Testis (tissue), 2 donors: ENCODE measurements at regions not wholly inside any gene's neighbourhood (a gene's known extent, or its start where the extent isn't known, plus 50 kb on each side); places are given as distances from the start of the nearest gene placed in this dataset.
"Not testable (repeated sequence)": the region's sequence is repeated elsewhere in the genome, so short reads cannot be mapped to it uniquely, and the experiment has no call there.

Experiments
- DNase-seq: peaks from one replicate; pipeline ENCODE4 v3.0.0-alpha.2; 2019
- H3K27ac ChIP-seq, 2 donors: fragments of 200-600 bp; sonication (generic); one replicate each; pipeline ENCODE4 v1.5.1; 2019
- H3K27me3 ChIP-seq: fragments of 200-600 bp; sonication (generic); one replicate; pipeline ENCODE4 v1.5.1; 2019
- H3K36me3 ChIP-seq: fragments of 200-600 bp; sonication (generic); one replicate; pipeline ENCODE4 v1.5.1; 2017; ENCODE audit warnings: low read depth; ENCODE audit errors: missing control alignments
- H3K4me1 ChIP-seq: fragments of 200-600 bp; sonication (generic); one replicate; pipeline ENCODE4 v1.5.1; 2019
- H3K4me3 ChIP-seq, 2 donors: fragments of 200-600 bp; sonication (generic); one replicate each; pipeline ENCODE4 v1.5.1; 2017 to 2019
- H3K9me3 ChIP-seq: fragments of 200-600 bp; sonication (generic); one replicate; pipeline ENCODE4 v1.5.1; 2017
- CTCF ChIP-seq, 3 experiments: fragments of 450-650 bp in 2 of 3; fragments of 200-600 bp in 1 of 3; sonication (generic) in 1 of 3; IDR thresholded peaks; one replicate each; pipeline ENCODE4 v1.5.1; 2016 to 2019; ENCODE audit warnings: antibody characterized with exemption in 3 of 3, mild to moderate bottlenecking in 2 of 3, moderate library complexity in 1 of 3
- POLR2A ChIP-seq: fragments of 450-650 bp; IDR thresholded peaks from one replicate; pipeline ENCODE4 v1.6.1; 2017; ENCODE audit warnings: antibody characterized with exemption, mild to moderate bottlenecking, moderate library complexity
- WGBS, 2 donors: methylation state at CpG; one replicate each; pipeline ENCODE4 v1.1.5; 2018; 5-methylcytosine and 5-hydroxymethylcytosine counted together
- intact Hi-C: fragments of 100-400 bp; cut with DNase I; formaldehyde crosslinking; loops from one replicate; pipeline ENCODE4 v1.15.1; 2023; ENCODE audit warnings: low total_unique reads

DNA sequence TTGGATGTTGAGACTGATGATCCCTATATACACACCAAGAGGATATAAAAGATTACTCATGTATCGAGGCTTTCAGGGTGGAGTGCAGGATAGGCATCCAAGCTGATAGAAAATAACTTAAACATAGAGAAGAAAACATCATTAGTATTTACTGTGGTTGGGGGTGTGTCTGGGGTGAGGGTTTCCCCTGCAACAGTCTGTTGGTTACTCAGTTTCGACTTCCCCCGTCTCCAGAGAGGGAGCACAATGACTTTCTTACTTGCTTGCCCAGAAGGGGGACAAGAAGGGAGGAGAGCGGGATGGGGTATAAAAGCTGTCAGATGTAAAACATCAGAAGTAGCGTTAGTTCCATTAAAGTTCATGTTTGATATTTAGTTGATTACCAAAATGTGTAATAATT is 717.4 kb upstream of the ZP4 start:
- WGBS, 2 donors, result 78 to 83% methylated on average over 5 of the region's 5 CpGs
- TF ChIP-seq POLR2A (no peak), CTCF (IDR thresholded peaks at IDR 0.05) (no peak)
- no peaks in the 10 kb centered on the region for H3K27me3 ChIP-seq
- DNase-seq, result no peak
- no peaks in the 10 kb centered on the region for H3K9me3 ChIP-seq
- intact Hi-C loops, result no loop called here
- H3K36me3 ChIP-seq, result no peaks in the 10 kb centered on the region
- H3K4me1 ChIP-seq, result no peaks in the 10 kb centered on the region
- no peak overlapping the region for H3K27ac ChIP-seq
- H3K4me3 ChIP-seq, result no peak overlapping the region

DNA sequence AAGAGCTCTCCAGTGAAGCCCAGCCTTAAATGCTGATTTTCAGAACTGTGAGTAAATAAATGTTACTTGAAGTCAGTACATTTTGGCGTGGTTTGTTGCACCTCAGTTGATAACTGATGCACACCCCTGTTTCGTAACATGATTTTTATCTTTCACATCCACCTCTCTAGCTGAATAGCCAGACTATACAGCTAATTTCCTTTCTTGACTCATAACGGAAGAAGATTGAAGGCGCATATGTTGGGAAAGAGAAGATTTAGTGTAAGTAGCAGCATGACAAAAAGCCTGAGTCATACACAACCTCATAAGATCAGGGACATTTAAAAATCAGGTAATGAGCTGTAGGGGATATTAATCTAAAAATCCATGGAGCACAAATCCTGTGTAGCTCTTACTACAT is 716.2 kb upstream of the ZP4 start:
- H3K36me3 ChIP-seq, result no peaks in the 10 kb centered on the region
- no peak for TF ChIP-seq CTCF (IDR thresholded peaks at IDR 0.05)
- TF ChIP-seq POLR2A, result no peak
- no peaks in the 10 kb centered on the region for H3K9me3 ChIP-seq
- intact Hi-C loops, result no loop called here
- WGBS, 2 donors, result 83 to 86% methylated on average over 4 of the region's 4 CpGs
- no peak for DNase-seq
- no peak overlapping the region for H3K4me3 ChIP-seq
- H3K4me1 ChIP-seq, result no peaks in the 10 kb centered on the region
- no peak overlapping the region for H3K27ac ChIP-seq
- H3K27me3 ChIP-seq, result no peaks in the 10 kb centered on the region

DNA sequence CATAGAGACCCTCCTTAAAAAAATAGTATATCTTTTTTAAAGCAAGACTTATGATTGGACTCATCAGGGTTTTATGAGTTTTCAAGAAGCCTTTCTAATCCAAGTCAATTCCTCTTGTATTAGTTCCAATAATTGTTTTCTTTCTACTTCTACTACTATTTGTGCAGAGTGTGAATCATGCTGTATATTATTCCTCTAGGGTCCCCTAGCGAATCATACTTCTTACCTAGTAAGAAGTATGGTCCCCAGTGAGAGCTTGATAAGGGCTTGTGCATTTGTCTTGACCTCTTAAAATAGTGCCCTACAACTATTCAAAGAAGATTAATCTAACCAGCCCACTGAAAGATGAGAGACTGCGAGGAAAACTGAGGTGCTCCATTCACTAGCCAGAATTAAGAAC is 715.7 kb upstream of the ZP4 start:
- H3K27ac ChIP-seq, result no peak overlapping the region
- no peaks in the 10 kb centered on the region for H3K27me3 ChIP-seq
- H3K9me3 ChIP-seq, result no peaks in the 10 kb centered on the region
- TF ChIP-seq CTCF (IDR thresholded peaks at IDR 0.05), result no peak
- no peak for TF ChIP-seq POLR2A
- WGBS, 2 donors, result 81 to 84% methylated on average over 2 of the region's 2 CpGs
- no peaks in the 10 kb centered on the region for H3K4me1 ChIP-seq
- no peaks in the 10 kb centered on the region for H3K36me3 ChIP-seq
- intact Hi-C loops, result no loop called here
- H3K4me3 ChIP-seq, result no peak overlapping the region
- DNase-seq, result no peak

- Histone ChIP-seq H3K27ac (no peak overlapping the region), H3K4me3 (no peak overlapping the region), H3K4me1 (no peaks in the 10 kb centered on the region), H3K9me3 (no peaks in the 10 kb centered on the region), H3K36me3 (no peaks in the 10 kb centered on the region), H3K27me3 (no peaks in the 10 kb centered on the region)
- intact Hi-C loops, result no loop called here
- DNase-seq, result no peak
- WGBS, 2 donors, result 77 to 82% methylated on average over 3 of the region's 3 CpGs
- no peak for TF ChIP-seq POLR2A
- TF ChIP-seq CTCF (IDR thresholded peaks at IDR 0.05), result no peak
These were observed 713.6 kb upstream of the ZP4 start for GRCh38 chr1:238604357-238604756.

DNA sequence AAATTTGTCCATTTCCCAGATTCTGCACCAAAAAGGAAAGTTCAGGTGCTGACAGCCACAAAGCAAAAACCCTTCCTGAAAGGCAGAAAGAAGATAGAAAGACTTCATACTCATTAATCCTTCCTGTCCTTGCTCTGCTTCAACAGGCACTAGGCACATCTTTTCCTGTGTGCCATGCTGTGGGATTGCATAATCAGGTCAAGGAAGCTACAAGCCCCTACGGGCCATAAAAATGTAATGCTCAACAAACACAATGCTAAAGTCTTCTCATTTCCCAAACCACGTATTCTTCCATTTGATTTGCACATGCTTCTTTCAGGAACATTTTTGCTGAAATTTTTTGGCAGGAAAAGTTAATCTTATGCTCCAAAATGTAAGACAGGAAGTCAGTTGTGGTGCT is 710.9 kb upstream of the ZP4 start:
- DNase-seq, H3K9me3 ChIP-seq, H3K4me1 ChIP-seq, H3K27ac ChIP-seq, H3K4me3 ChIP-seq, intact Hi-C loops, H3K36me3 ChIP-seq, H3K27me3 ChIP-seq: not testable (repeated sequence)
- WGBS, 2 donors, result 52 to 70% methylated on average over 2 of the region's 2 CpGs
